Germinal center (tissue), 1 donor: ENCODE measurements at regions not wholly inside any gene's neighbourhood (a gene's known extent, or its start where the extent isn't known, plus 50 kb on each side); places are given as distances from the start of the nearest gene placed in this dataset.
"Not testable (repeated sequence)": the region's sequence is repeated elsewhere in the genome, so short reads cannot be mapped to it uniquely, and the experiment has no call there.

Experiments used
- DNase-seq: peaks from one replicate; pipeline ENCODE4 v3.0.0; 2012; ENCODE audit warnings: mixed read lengths, low spot score

GRCh38 chr21:23045955-23046354 lies 2047.7 kb downstream of the NCAM2 start:
- DNase-seq, result no peak

DNA sequence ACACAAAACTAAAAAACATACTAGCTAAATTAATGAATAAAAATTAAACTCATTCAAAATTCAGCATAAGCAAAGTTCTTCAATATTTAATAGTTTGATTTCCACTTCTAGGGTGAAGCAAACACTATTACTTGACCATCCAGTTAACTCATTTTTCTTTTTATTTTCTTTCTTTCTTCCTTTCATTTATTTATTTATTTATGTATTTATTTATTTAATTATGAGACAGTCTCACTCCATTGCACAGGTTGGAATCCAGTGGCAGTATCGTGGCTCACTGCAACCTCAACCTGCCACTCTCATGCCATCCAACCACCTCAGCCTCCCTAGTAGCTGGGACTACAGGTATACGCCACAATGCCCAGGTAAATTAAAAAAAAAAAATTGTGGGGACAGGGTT lies 2069.5 kb downstream of the NCAM2 start:
- DNase-seq, result no peak

DNA sequence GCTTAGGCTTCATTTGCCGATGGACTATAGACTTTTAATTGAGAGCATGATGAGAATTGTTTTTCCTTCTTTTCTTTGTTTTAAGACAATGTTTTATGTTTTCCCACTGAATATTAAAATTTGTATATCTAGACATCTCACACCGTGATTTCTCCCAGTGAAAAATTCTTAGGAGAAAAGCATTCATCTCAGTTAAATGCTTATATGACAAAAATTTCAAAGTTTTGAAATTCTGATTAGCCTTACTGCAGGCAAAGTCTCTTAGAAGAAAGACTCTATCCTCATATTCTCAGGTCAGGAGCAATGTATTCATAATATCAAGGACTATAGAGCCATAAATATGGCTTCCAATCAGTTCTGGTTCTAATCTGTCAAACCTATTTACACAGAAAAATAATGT lies 2085.0 kb downstream of the NCAM2 start:
- DNase-seq, result no peak

DNA sequence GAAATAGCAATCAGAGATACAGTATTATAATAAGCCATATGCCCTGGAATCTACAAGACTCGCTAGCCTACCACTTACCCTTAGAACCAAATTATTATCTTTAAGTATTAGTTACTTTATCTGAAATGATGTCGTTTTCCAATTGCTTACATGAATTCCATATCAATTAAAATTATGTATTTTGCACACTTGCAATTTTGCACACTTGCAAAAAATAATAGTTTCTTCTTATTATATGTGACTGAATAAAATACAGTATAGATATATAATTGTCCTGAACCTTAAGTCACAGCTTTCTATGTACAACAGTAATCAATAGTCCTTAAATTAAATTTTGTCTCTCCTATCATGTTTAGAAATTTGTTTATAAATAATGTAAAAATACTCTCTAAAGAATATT lies 2095.1 kb downstream of the NCAM2 start:
- no peak for DNase-seq

GRCh38 chr21:23099185-23099584 lies 2101.0 kb downstream of the NCAM2 start:
- no peak for DNase-seq

DNA sequence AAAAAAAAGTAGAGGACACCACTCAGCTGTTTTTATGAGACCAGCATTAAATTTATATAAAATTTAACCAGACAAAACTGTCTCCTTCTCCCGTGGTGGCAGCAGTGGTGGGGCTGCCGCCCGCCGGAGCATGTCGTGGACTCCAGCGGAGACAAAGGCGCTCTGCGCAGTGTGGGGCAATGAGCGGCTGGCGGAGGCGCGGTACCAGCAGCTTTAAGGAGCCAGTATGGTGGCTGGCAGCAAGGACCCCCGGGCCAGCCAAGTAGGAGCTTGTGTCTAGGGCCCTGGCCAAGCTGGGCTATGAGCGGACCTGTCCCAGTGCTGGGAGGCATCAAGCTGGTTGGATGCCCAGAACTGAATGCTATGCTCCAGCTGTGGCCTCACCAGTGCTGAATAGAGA lies 2102.9 kb downstream of the NCAM2 start:
- DNase-seq, result no peak

- no peak for DNase-seq
Observed at GRCh38 chr21:23108533-23108932, 2110.3 kb downstream of the NCAM2 start.

- DNase-seq, result no peak
Observed at GRCh38 chr21:23111070-23111600, 2112.9 kb downstream of the NCAM2 start.

DNA sequence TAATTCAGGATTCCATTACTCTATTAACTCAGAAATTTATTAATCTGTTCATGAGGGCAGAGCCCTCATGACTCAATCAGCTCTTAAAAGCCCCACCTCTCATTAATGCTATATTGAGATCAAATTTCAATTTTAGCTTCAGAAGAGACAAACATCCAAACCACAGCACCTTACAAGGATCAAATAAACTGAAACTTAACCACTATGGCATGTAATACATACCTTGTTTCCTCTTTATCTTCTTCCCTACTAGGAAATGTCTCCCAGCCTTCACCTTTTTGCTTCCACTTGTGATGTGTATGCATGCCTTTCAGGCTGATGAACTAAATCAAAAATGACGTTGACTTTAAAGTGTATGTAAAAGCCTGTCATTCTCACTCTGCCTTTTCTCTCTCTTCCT lies 2121.3 kb downstream of the NCAM2 start:
- no peak for DNase-seq

DNA sequence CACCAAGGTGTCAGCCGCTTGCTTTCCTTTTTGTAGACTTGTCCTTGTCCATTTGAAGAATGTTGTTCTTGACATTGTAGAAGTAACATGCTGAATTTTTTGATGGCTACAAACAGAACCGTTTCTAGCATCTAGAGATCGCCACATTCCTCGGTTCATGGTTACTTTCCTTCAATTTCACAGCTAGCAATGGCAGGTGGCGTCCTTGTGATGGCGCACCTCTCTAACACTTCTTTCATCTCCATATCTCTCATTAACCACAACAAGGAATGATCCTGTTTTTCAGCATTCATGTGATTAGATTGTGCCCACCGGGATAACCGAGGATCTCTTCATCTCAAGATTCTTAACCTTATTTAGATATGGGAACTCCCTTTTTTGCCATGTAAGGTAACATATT lies 2129.8 kb downstream of the NCAM2 start:
- no peak for DNase-seq

DNA sequence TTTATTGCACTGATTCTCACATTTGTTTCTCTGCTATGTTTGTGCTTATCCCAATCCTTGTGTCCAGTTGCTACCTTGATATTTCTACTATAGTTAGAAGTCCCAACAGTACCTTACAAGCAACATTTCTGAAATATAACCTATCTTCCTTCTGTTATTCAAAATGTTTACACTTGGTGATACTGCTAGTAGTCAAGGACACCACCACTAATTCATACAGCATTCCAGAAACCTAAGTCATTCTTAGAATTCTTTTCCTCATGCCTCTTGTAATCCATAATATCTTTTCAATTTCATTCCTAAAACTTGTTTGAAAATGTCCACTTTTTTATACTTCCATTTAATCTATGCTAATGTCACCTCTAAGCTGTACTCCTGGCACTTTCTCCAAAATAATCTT lies 2132.1 kb downstream of the NCAM2 start:
- DNase-seq, result no peak

DNA sequence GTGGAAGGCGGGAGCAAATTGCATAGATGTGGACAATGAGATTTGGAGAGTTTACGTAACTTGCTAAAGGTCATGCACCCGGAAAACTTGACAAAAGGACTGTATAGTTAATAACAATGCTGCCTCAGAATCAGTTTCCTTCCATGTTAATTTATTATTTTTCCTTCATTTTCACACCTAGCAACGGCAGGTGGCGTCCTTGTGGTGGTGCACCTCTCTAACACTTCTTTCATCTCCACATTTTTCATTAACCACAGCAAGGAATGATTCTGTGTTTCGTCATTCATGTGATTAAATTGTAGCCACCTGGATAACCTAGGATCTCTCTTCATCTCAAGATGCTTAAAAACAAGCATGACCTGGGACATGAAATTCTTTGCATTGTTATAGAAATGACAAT lies 2133.0 kb downstream of the NCAM2 start:
- DNase-seq, result no peak

- DNase-seq, result no peak
Observed at GRCh38 chr21:23138797-23139196, 2140.6 kb downstream of the NCAM2 start.

DNA sequence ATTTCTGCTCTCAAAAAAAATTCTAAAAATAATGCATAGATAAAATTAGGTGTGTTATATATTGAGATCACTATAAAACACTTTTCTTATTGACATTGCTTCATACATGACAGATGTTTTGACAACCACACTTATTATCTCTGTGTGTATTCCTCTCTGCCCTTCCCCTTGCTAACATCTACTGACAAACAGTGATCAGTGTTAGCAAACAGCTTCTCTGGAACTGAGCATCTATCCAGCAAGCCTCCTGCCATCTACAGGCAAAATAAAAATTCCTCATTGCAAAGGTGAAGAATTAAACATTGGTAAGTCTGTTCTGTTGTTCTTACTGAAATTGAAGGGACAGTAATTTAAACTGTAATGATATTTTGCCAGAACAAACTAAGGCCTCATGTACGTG lies 2153.9 kb downstream of the NCAM2 start:
- DNase-seq, result no peak

DNA sequence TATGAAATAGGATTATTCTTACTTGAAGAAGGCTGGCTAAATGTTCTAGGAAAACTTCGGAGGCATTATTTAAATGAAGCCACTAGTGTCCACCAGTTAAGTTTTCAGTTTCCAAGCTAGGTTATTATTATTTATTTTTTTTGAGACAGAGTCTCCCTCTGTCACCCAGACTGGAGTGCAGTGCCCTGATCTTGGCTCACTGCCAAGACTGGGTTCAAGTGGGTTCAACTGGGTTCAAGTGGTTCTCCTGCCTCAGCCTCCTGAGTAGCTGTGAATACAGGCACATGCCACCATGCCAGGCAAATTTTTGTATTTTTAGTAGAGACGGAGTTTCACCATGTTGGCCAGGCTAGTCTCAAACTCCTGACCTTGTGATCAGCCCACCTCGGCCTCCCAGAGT lies 2155.6 kb downstream of the NCAM2 start:
- not testable (repeated sequence) for DNase-seq

GRCh38 chr21:23155281-23155680 lies 2157.1 kb downstream of the NCAM2 start:
- no peak for DNase-seq

DNA sequence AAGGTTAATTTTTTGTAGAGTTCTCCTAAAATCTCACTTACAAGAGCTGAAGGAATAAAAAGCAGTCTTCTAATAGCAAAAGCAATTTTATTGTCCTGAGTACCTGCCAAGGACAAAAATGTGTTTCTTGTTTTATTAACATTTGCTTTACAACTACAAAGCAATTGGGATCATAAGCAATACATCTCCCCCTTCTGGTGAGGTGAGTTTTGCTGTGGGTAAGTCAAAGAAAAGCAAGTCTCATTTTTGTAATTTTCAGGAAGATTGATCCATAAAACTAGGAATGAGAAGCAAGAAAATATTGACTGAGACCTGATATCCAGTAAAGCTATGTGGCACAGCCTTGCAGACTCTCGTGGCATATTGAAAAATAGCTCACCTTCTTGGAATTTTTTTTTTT lies 2162.7 kb downstream of the NCAM2 start:
- DNase-seq, result no peak

DNA sequence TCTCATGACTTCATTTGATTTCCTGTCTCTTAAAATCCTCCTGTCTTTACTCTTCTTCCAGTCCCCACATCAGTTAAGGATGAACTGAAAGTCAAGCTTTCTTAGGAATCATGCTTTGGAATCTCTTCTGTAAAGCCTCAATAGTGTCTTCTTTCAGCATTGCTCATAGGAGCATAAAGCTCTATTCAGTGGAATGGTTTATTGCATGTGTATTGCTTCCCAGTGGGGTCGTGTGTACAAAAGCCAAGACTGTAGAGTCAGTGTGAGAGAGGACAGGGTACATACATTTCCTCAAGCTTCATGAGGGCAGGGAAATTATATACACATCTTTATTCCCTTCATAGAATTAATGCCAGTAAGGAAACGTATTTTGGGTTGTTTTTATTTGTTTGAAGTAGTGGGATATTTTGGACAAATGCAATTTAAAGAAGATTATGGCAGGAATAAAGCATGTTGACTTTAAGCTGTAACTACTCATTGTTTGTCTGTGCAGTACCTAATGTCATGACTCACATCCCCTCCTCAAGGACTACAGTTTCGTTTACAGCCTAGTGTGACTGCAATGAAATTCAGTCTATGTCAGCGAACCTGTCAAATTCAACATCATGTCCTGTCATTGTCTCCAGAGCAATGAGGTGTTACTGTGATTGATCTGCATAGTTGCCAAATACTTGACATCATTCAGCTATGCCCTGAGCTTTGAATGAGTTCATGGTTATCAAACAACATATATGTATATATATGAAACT lies 2164.2 kb downstream of the NCAM2 start:
- no peak for DNase-seq
